Mesendoderm (in vitro differentiated cells): ENCODE measurements at regions not wholly inside any gene's neighbourhood (a gene's known extent, or its start where the extent isn't known, plus 50 kb on each side); places are given as distances from the start of the nearest gene placed in this dataset.
A peak's percentile ranks its signal among the peaks of the same experiment; 100 is the strongest.
"Not testable (repeated sequence)": the region's sequence is repeated elsewhere in the genome, so short reads cannot be mapped to it uniquely, and the experiment has no call there.

Source experiments
- DNase-seq: peaks from one replicate; pipeline ENCODE4 v3.0.0; 2013
- H2AK5ac ChIP-seq: 2 replicates; pipeline ENCODE4 v1.6.1; 2013; ENCODE audit warnings: low read length, inconsistent platforms
- H2BK120ac ChIP-seq: 2 replicates; pipeline ENCODE4 v1.6.1; 2013; ENCODE audit warnings: low read depth, mild to moderate bottlenecking, low read length, moderate library complexity, mixed read lengths
- H2BK15ac ChIP-seq: replicated peaks from 2 replicates; pipeline ENCODE4 v1.6.1; 2013; ENCODE audit warnings: low read depth, mild to moderate bottlenecking, moderate library complexity
- H2BK5ac ChIP-seq: 2 replicates; pipeline ENCODE4 v1.6.1; 2013; ENCODE audit warnings: low read length, inconsistent platforms
- H3K18ac ChIP-seq: 2 replicates; pipeline ENCODE4 v1.6.1; 2013; ENCODE audit warnings: mild to moderate bottlenecking, low read length, mixed read lengths
- H3K23ac ChIP-seq: one replicate; pipeline ENCODE4 v1.6.1; 2013; ENCODE audit warnings: low read length
- H3K27ac ChIP-seq: 2 replicates; pipeline ENCODE4 v1.5.1; 2013; ENCODE audit warnings: low read depth, mild to moderate bottlenecking, inconsistent platforms, low read length, moderate library complexity
- H3K27me3 ChIP-seq: 2 replicates; pipeline ENCODE4 v1.6.1; 2013; ENCODE audit warnings: low read length, control low read depth, mild to moderate bottlenecking, inconsistent platforms; ENCODE audit not compliant: insufficient read depth, poor library complexity
- H3K36me3 ChIP-seq: 2 replicates; pipeline ENCODE4 v1.6.1; 2013; ENCODE audit warnings: low read length, inconsistent platforms; ENCODE audit not compliant: control insufficient read depth, insufficient read depth
- H3K4ac ChIP-seq: one replicate; pipeline ENCODE4 v1.6.1; 2013; ENCODE audit warnings: low read depth, mild to moderate bottlenecking, low read length, moderate library complexity
- H3K4me1 ChIP-seq: 2 replicates; pipeline ENCODE4 v1.6.1; 2013; ENCODE audit warnings: low read depth, low read length, inconsistent platforms; ENCODE audit not compliant: control insufficient read depth
- H3K4me2 ChIP-seq: 2 replicates; pipeline ENCODE4 v1.6.1; 2013; ENCODE audit warnings: low read length
- H3K4me3 ChIP-seq: 2 replicates; pipeline ENCODE4 v1.5.1; 2013; ENCODE audit warnings: mild to moderate bottlenecking, low read length
- H3K56ac ChIP-seq: one replicate; pipeline ENCODE4 v1.6.1; 2013; ENCODE audit warnings: low read length
- H3K79me1 ChIP-seq: 2 replicates; pipeline ENCODE4 v1.6.1; 2013; ENCODE audit warnings: low read length, inconsistent platforms
- H3K79me2 ChIP-seq: 2 replicates; pipeline ENCODE4 v1.6.1; 2013; ENCODE audit warnings: mild to moderate bottlenecking, low read length; ENCODE audit not compliant: control insufficient read depth, insufficient read depth
- H3K9ac ChIP-seq: 2 replicates; pipeline ENCODE4 v1.6.1; 2013; ENCODE audit warnings: low read length, inconsistent platforms
- H4K5ac ChIP-seq: one replicate; pipeline ENCODE4 v1.6.1; 2013; ENCODE audit warnings: low read length
- H4K8ac ChIP-seq: one replicate; pipeline ENCODE4 v1.6.1; 2013; ENCODE audit warnings: low read depth, mild to moderate bottlenecking, control low read depth, low read length, moderate library complexity
- WGBS: extraction: QIAGEN DNeasy Blood & Tissue Kit; methylation state at CpG from one replicate; pipeline ENCODE4 v1.1.7; 2013; ENCODE audit warnings: low lambda C conversion rate, missing lambda C conversion rate; ENCODE audit not compliant: insufficient coverage; ENCODE audit errors: extremely low coverage; 5-methylcytosine and 5-hydroxymethylcytosine counted together

- no peak overlapping the region for H2AK5ac ChIP-seq
- H3K56ac ChIP-seq = no peak overlapping the region
- H3K9ac ChIP-seq = no peak overlapping the region
- no peak overlapping the region for H3K27ac ChIP-seq
- no peaks in the 10 kb centered on the region for H3K4me1 ChIP-seq
- H3K27me3 ChIP-seq = no peaks in the 10 kb centered on the region
- no peak overlapping the region for H3K4me3 ChIP-seq
- H3K36me3 ChIP-seq = no peaks in the 10 kb centered on the region
- H4K8ac ChIP-seq = no peak overlapping the region
- no peak for DNase-seq
- H3K79me2 ChIP-seq = no peaks in the 10 kb centered on the region
- no peak overlapping the region for H3K23ac ChIP-seq
- H4K5ac ChIP-seq = no peak overlapping the region
- no CpG with 5 or more reads among the region's 1 CpG for WGBS
- H2BK5ac ChIP-seq = no peak overlapping the region
- no peaks in the 10 kb centered on the region for H3K79me1 ChIP-seq
- no peak overlapping the region for H2BK15ac ChIP-seq
- H3K4me2 ChIP-seq = no peak overlapping the region
- H3K4ac ChIP-seq = no peak overlapping the region
- H2BK120ac ChIP-seq = no peak overlapping the region
- H3K18ac ChIP-seq = no peak overlapping the region
Observed at GRCh38 chr20:53657279-53657678, 63.6 kb upstream of the ZNF217 start.

- Histone ChIP-seq H3K27me3 (no peaks in the 10 kb centered on the region), H2BK120ac (no peak overlapping the region), H3K79me2 (no peaks in the 10 kb centered on the region), H4K8ac (no peak overlapping the region), H3K4me2 (no peak overlapping the region), H2AK5ac (no peak overlapping the region), H3K27ac (no peak overlapping the region), H3K36me3 (no peaks in the 10 kb centered on the region), H3K23ac (no peak overlapping the region), H3K4me3 (no peak overlapping the region), H3K56ac (no peak overlapping the region), H3K9ac (no peak overlapping the region), H3K79me1 (no peaks in the 10 kb centered on the region), H2BK5ac (no peak overlapping the region), H3K4ac (no peak overlapping the region), H2BK15ac (no peak overlapping the region), H3K18ac (no peak overlapping the region), H3K4me1 (no peaks in the 10 kb centered on the region), H4K5ac (no peak overlapping the region)
- WGBS = no CpG with 5 or more reads among the region's 4 CpGs
- no peak for DNase-seq
Observed at GRCh38 chr20:53656293-53657202, 62.9 kb upstream of the ZNF217 start.

- no peaks in the 10 kb centered on the region for H3K79me1 ChIP-seq
- H3K4ac ChIP-seq = no peak overlapping the region
- no peak overlapping the region for H4K5ac ChIP-seq
- H3K79me2 ChIP-seq = no peaks in the 10 kb centered on the region
- no peak overlapping the region for H3K9ac ChIP-seq
- H3K23ac ChIP-seq = no peak overlapping the region
- H3K4me2 ChIP-seq = no peak overlapping the region
- H4K8ac ChIP-seq = no peak overlapping the region
- no peak overlapping the region for H3K18ac ChIP-seq
- no peak for DNase-seq
- H3K36me3 ChIP-seq = no peaks in the 10 kb centered on the region
- no peaks in the 10 kb centered on the region for H3K4me1 ChIP-seq
- no CpG with 5 or more reads among the region's 4 CpGs for WGBS
- H2AK5ac ChIP-seq = no peak overlapping the region
- H3K27me3 ChIP-seq = no peaks in the 10 kb centered on the region
- no peak overlapping the region for H3K27ac ChIP-seq
- no peak overlapping the region for H3K4me3 ChIP-seq
- no peak overlapping the region for H2BK120ac ChIP-seq
- no peak overlapping the region for H3K56ac ChIP-seq
- H2BK5ac ChIP-seq = no peak overlapping the region
- H2BK15ac ChIP-seq = no peak overlapping the region
Observed at GRCh38 chr20:53655625-53656292, 62.1 kb upstream of the ZNF217 start.

- Histone ChIP-seq H3K79me2 (no peaks in the 10 kb centered on the region), H3K27me3 (no peaks in the 10 kb centered on the region), H3K27ac (no peak overlapping the region), H3K4me2 (no peak overlapping the region), H3K23ac (no peak overlapping the region), H3K9ac (no peak overlapping the region), H4K5ac (no peak overlapping the region), H2BK15ac (peak overlapping the region; percentile 45), H2AK5ac (no peak overlapping the region), H3K4ac (no peak overlapping the region), H2BK120ac (no peak overlapping the region), H2BK5ac (no peak overlapping the region), H3K79me1 (no peaks in the 10 kb centered on the region), H3K4me3 (no peak overlapping the region), H3K56ac (no peak overlapping the region), H4K8ac (no peak overlapping the region), H3K18ac (no peak overlapping the region), H3K4me1 (no peaks in the 10 kb centered on the region), H3K36me3 (no peaks in the 10 kb centered on the region)
- DNase-seq = no peak
- WGBS = no CpG with 5 or more reads among the region's 13 CpGs
Observed at GRCh38 chr20:53654932-53655624, 61.4 kb upstream of the ZNF217 start.

- H3K4me3 ChIP-seq, H3K27ac ChIP-seq, H3K79me2 ChIP-seq, H3K9ac ChIP-seq, H2BK120ac ChIP-seq, DNase-seq, H2BK5ac ChIP-seq, H3K27me3 ChIP-seq, H3K79me1 ChIP-seq, H4K5ac ChIP-seq, H3K23ac ChIP-seq, H3K18ac ChIP-seq, H3K4me1 ChIP-seq, H3K4me2 ChIP-seq, H2BK15ac ChIP-seq, H4K8ac ChIP-seq, H3K36me3 ChIP-seq, H3K4ac ChIP-seq, H2AK5ac ChIP-seq, H3K56ac ChIP-seq: not testable (repeated sequence)
- WGBS = no CpG with 5 or more reads among the region's 8 CpGs
Observed at GRCh38 chr20:53654521-53654920, 60.9 kb upstream of the ZNF217 start.
